HT1080 (cell line): ENCODE measurements at regions not wholly inside any gene's neighbourhood (a gene's known extent, or its start where the extent isn't known, plus 50 kb on each side); places are given as distances from the start of the nearest gene placed in this dataset.
"Not testable (repeated sequence)": the region's sequence is repeated elsewhere in the genome, so short reads cannot be mapped to it uniquely, and the experiment has no call there.

Source experiments
- DNase-seq: peaks from one replicate; pipeline ENCODE4 v3.0.0-alpha.2; 2015; ENCODE audit warnings: low read depth

DNA sequence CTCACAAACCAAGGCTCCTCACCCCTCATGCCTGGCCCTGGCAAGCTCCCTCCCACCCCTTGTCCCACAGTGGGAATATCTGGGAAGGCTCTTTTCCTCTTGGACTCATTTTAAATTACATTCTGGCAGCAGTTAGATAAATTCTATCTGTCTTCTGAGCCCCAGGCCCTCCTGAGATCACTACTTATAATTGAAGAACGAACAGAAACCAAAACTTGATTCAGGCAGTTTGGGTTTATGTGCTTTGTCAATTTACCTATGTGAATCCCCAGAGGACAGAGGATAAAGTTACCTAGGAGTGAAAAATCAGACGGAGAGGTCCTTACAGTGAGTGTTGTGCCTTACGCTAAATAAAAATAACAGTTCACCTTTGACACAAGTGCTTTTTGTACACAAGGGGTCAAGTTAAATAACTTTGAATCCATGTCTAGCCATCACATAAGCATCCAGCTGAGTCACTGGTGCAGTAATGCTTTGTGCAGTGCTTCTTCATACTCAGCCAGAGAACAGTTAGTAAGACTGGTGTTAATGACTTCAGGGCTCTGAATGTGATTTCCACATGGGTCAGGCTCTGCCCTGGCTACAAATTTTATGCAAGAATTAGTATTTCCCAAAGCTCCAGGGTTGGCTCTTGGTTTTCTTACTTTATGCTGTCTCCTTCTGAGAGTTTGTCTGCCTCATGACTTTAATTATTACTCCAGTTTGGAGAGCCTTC is 329.3 kb downstream of the INSIG2 start:
- DNase-seq, result peak; percentile 9

DNA sequence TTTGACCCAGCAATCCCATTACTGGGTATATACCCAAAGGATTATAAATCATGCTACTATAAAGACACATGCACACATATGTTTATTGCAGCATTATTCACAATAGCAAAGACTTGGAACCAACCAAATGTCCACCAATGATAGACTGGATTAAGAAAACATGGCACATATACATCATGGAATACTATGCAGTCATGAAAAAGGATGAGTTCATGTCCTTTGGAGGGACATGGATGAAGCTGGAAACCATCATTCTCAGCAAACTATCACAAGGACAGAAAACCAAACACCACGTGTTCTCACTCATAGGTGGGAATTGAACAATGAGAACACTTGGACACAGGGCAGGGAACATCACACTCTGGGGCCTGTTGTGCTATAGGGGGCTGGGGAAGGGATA is 326.9 kb downstream of the INSIG2 start:
- not testable (repeated sequence) for DNase-seq

DNA sequence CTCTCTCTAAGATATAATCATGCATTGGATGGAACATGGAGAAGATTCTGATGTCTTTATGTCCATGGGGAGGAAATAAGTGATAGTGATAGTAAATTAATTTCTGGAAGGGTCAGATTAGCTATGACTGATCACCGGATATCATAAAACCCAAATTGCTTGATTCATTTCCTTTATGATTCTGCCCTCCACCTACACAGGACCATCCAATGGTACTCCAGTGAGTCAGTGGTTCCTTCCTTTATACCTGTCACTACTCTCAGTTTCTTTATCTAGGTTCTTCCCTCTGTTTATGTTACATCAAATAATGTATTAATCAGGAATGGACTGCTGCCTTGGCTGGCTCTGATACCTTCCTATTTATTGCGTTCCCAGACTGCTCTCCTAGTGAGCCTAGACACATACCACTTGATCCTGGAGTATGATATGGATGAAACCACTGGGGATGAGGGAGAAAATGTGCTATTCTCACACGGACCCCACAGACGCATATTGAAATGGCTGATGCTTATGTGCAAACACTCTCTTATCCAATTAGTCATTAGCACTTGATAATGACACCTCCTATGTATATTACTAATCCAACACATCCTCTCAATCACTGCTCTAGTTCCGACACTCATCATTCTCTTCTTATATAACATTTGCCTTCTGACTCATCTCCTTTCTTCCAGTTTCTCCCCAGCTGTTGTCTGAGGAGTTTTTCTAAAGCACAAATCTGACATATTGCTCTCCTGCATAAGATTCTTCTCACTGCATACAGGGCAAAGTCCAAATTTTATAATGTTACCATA is 315.6 kb downstream of the INSIG2 start:
- DNase-seq, result peak; percentile 34

DNA sequence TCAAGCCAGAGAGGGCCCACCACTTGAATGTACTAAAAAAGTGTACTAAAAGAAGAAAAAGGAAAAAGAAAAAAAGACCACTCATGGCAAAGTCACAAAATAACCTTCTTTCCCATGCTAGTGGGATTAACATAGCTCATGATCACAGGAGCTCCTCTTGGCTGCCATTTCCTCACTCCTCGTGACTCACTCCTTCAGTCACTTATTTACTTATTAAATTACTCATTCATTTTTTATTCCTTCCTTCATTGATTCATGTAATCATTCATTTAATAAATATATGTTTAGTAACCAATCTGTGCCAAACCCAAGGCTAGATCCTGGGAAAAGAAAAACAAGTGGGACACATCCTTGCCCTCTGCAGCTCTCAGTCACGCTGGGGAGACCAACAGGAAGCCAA is 300.5 kb downstream of the INSIG2 start:
- DNase-seq, result peak; percentile 62

DNA sequence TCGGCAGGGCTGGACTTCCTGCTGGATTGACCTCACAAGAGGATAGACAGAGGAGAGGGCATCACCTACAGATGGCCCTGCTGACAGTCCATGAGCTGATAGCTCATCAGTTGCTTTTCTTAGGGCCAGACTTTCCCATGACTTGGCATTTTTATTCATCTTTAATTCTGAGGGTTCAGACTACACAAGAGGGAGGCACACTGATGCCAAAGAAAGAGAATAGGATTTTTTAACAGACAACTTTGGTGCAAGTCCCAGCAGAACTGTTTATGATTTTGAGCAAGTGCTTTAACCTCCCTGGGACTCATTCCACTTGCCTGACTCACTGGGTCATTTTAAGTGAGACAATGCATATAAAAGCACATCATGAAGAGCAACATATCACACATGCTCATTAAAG is 299.2 kb downstream of the INSIG2 start:
- peak; percentile 63 for DNase-seq

DNA sequence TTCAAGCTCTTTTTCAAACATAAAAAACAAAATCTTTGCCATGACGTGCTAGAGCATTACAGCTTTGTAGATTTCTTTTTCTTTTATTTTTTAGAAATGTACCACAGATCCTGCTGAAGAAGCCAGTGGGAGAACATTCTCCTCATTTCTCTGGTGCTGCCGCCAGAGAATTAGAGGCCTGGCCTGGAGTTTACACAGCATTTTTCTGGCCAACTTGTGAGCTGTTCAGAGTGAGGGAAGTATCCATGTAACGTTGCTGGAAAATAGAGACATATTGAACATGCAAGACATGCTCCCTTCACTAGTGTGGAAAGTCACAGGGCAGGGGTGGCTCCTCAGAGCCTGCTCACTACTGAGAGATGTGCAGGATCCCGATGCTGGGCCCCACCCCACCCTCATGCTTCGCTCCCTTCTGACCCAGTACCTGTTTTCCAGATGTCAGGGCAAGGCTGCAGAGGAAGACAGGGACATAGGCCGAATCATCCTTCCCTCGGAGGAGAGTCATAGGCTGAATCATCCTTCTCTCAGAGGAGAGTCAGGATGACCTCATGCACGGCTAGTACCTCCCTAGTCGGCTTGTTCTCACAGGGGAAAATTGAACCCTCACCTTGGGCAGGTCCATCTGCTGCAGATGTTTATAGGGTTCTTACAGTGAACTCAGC is 298.5 kb downstream of the INSIG2 start:
- DNase-seq, result peak; percentile 83

DNA sequence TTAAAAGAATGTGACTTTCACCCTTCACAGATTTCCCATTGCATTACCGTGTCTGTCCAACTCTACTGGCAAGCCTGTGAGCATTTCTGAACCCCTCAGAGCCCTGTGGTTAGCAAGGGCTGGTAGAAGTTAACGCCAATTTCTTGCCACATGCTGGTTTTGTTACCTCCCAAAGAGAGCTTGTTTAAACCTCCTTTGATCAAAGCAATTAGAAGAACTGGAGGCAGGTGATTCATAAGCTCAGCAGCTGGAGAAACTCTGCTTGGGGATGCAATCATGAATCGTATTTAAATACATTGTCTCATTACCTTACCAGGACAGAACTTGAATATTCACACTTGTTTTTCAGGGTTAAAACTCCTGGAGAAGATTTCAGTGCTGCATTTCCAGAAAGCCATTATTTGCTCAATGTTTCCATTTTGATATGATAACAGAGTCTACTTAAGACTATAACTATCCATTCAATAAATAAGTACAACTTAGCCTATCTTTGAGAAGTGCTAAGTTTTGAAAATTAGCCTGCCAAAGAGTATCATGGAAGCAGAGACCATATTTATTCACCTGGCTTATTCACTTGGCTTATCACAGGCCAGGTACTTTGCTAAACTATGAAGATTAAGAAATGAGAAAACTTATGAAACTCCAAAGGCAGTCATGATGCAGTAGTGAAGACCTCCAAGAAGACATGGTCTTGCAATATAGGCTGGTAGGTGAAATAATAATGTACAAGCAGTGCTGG is 292.8 kb downstream of the INSIG2 start:
- DNase-seq, result no peak

DNA sequence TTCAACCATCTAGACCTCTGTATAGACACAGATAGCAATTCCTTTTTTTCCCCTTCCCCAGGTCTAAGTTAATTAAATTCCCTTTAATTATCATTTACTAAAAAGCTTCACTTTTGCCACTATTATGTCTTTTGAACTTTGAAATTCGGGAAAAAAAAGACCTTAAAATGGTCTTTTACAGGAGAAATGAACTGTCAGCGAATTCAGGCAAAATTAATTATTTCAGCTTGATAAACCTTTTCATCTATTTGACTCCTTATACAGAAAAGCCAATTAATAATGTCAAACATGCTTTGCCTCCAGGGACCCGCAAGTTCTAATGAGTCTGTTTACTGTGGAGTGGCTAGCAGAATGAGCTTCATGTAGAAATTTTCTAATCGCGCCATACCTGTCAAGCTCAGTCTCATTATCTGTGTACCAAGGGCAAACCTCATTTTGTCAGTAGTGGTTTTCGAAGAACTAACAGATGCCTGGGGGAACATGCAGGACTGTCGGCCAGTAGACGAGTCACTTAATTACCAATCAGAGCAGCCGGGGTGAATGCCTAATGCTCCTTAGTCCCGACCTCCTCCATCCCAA is 287.7 kb downstream of the INSIG2 start:
- DNase-seq, result no peak

DNA sequence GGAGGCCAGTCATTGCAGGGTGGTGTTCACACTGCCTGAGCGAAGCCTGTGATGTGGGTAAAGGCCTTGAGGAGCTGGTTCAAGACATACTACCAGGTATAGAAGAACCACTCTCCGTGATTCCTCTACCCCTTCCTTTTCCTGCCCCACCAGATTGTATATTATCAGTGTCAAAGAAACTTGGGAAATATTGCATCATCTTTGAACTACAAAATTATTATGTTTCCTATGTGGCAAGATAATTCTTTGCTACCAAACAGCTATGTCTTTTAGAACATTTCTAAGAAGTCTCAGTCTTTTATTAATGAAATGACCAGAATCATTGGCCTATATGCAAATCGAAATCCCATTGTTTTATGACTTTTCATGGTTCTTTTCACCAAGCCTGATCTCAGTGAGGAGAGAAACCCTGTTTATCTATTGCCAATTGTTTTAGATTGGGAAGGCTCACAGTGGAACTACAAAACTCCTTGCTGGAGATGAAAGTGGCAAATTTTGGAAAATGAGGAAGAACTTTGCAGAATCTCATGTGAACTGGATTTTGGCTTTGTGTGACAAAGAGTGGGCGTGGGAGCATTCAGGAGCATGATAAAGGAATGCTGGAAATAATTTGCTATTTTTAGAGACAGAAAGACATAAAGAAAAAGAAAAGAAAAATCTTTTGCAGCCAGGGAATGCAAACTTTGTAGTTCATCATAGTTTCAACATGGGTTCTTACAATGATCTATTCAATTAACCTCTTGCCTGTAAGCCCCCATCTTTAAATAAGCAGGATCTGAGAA is 286.9 kb downstream of the INSIG2 start:
- no peak for DNase-seq

DNA sequence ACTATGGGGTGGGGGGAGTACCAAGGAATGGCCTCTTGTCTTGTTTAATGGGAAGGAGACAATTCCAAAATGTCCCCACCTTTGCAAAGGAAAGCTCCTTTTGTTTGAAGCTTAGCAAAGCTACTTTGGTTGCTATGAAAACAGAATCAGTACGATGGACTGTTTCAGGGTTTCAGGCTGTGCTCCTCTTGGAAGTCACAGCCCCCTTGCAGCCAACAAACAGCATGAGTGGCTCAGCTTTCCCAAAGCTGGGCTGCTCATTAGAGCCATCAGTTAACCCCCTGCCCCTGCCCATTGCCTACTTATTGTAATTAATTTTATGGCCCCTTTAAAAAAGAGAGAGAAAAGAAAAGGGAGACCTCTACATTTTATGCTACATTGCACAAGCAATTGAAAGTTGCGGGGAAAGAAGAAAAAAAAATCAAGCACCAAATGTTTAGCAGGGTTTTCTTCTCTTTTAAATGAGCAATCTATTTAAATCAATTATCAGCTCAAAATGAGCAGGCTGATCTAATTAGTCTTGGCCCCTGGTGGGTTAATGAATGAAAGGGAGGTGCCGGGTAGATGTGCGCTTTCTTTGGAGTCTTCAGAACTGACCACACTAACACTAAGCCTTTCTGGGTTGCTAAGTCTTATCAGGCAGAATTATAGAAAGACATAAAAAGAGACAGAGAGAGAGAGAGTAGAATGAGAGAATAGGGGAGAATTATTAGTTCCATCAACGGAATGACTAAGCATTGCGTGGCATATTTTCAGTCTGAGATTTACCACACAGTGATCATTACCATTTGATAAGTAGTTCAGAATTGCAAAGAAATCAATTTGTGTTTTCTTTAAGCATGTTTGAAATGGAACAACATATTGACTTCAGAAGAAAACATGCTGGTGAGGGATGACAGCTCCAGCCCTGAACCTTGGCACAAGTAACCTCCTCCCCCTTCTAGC is 284.9 kb downstream of the INSIG2 start:
- no peak for DNase-seq

DNA sequence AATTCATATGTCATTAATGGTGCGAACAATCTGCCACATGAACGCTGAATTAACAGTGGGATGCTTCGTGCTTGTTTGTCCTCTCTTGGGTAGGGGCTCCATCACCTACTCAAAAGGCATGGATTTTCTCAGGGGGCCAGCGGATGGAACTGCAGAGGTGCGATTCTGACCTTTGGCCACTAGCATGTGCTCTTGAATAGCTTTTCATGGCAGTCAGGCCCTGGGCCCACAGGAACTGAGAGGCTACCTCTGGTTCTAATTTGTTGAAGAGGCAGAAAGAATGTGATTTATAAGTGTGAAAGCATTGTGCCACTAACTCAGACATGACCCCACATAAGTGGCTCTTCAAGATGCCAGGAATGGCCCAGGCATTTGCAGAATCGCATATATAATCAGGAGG is 283.2 kb downstream of the INSIG2 start:
- DNase-seq, result peak; percentile 10

DNA sequence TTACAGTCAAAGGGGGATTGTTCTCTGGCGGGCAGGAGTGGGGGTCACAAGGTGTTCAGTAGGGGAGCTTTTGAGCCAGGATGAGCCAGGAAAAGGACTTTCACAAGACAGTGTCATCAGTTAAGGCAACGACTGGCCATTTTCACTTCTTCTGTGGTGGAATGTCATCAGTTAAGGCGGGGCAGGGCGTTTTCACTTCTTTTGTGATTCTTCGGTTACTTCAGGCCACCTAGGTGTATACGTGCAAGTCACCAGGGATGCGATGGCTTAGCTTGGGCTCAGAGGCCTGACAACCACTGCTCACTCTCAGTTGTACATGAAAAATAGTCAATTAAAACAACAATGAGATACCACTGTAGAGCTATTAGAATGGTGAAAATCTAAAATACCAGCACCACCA is 281.2 kb downstream of the INSIG2 start:
- DNase-seq, result not testable (repeated sequence)

DNA sequence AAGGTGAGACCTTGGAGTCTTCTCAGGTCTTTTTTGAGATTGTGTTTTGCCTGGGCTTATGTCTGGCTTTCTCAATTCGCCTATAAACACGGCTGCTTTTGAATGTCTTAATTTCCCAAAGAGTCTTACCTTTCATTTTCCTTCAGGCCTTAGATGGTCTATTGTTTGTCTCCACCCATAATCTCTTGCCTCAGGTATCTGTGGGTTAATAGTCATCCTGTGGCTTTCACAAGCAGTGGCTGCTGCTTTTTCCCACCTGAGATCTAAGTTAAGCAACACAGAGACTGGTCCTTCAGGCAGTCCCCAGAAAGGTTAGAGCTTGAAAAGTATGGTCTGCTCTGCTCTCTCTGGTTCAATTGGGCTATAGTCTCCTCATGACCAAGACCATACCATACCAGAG is 275.3 kb downstream of the INSIG2 start:
- no peak for DNase-seq

DNA sequence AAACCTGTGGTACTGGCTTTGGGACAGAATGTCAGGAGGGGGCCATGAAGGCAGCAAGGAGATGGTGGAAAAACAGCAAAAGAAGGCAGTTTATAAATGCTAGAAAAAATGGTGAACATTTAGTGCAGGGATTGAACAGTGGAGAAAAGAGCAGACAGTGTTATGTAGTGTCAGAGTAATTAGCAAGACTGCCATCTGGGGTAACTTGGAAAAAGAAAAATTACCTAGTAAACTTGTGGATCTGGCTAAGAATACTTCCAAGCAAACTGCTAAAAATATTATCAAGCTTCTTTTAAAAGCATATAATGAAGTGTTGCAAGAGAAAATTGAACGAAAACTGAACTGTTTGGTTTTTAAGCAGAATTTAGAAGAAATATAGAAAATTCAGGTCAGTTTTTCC is 267.8 kb downstream of the INSIG2 start:
- no peak for DNase-seq

DNA sequence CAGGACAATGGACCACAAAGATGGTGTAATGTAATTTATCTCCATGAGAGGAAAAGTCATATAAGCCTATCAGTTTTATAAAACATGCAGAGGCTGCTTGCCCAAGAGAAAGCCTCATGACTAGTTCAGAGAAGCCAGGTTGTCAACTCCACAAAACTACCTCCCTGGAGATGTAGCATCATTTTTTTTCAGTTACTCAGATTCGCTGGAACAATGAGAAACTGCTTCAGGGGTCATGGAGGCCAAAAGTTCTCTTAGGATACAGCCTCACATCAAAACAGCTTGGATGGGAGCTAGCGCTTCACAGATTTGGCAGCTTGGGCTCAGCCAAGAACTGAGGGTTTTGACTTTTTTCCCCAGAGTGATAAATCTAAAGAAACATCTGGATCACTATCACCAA is 263.5 kb downstream of the INSIG2 start:
- no peak for DNase-seq

DNA sequence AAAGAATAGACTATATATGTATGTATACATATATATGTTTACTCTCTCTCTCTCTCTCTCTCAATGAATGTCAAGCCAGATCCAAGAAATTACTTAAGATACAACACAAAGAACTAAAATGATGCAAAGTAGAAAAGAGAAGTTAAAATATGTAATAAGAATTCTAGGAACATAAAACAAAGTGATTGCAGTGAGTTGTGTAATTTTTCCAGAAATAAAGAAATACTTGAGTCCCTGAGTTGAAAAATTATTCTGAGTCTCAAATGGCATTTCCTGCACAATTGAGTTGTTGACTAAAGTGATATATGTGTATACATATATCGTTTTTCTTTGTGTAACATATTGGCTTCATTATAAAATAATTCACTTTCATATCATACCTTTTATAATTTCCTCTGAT is 262.4 kb downstream of the INSIG2 start:
- DNase-seq, result no peak

DNA sequence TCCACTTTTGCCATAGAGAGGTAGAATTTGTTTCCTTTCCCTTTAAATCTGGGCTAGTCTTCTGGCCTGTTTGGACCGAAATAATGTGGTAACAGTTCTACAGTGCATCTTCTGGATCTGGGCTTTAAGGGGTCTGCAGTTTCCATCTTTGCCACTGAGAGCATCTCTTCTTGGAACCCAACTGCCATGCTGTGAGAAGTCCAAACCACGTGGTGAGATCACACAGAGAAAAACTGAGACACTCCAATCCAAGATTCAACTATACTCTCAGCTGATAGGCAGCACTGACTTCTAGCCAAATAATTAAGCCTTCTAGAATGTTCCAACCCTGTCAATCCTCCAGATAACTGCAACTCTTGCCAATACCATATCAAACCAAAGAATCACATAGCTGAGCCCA is 261.1 kb downstream of the INSIG2 start:
- DNase-seq, result no peak

DNA sequence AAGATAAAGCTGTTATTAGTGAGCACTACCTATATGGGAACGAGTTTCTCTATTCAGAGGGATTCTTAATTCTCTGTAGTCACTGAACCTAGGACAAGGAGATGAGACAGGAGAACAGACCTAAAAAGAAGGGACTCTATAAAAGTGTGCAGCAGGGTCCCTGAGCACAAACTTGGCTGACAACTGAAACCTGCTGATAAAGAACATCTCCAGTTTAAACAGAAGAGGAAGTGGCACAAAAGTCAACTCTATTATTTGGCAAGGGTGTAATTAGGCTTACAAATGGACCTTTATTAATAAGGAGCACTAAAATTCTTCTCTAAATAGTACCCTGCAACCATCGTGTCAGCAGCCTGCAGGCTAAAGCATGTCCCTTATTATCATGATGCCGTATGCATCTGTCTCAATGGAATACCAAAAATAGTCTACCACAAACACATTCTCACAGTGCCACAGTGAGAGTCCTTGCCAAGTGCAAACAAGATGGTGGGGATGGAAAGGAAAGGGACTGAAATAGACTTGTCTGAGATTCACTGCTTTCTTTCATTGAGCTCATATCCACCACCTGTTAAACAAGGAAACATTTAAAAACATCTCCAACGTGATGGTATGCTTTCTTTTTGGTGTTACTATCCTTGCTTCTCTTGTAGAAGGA is 260.2 kb downstream of the INSIG2 start:
- no peak for DNase-seq

DNA sequence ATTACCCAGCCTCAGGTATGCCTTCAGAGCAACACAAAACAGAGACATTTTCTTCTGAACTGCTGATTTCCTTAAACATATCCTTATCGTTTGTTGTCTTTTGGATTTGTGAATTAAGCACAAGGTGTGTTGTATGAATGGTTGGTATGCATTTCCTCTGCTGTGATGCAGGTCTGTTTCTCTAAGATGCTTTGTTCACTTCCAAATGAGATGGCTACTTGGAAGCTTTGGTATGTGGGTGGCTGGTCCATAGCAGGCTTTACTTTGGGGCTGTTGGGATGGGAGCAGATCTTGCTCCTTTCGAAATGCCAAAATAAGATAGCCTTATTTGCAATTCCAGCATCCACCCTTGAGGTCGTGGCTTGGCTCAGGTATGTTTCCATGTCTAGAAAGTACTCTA is 257.2 kb downstream of the INSIG2 start:
- DNase-seq, result no peak
